AG04450 (cell line): ENCODE measurements at regions not wholly inside any gene's neighbourhood (a gene's known extent, or its start where the extent isn't known, plus 50 kb on each side); places are given as distances from the start of the nearest gene placed in this dataset.

Source experiments
- CTCF ChIA-PET: fragments of 300-600, 350-600 bp; formaldehyde crosslinking; extraction: SDS; loops from one replicate; lab custom pipeline; 2022; ENCODE audit warnings: antibody characterized with exemption, inconsistent platforms; lab: Charles Lee
- POLR2A ChIA-PET: fragments of 350-600 bp; formaldehyde crosslinking; extraction: SDS; loops from one replicate; lab custom pipeline; 2021; ENCODE audit warnings: antibody characterized with exemption, inconsistent platforms; lab: Yijun Ruan, JAX
- DNase-seq: peaks from one replicate; pipeline ENCODE4 v3.0.0-alpha.2; 2011; ENCODE audit warnings: low read depth, low spot score
- H3K27ac ChIP-seq: one replicate; pipeline ENCODE4 v1.5.1; 2012; ENCODE audit warnings: low read depth, low read length, control low read depth
- H3K27me3 ChIP-seq: one replicate; pipeline ENCODE4 v1.6.0; 2012; ENCODE audit warnings: low read length; ENCODE audit not compliant: control insufficient read depth, insufficient read depth
- H3K4me3 ChIP-seq: 2 replicates; pipeline ENCODE4 v1.5.1; 2011; ENCODE audit warnings: mild to moderate bottlenecking, low read depth, low read length, control low read depth
- H3K9me3 ChIP-seq: 2 replicates; pipeline ENCODE4 v1.5.1; 2012; ENCODE audit warnings: low read length; ENCODE audit not compliant: control insufficient read depth, insufficient read depth
- TF ChIP-seq, protein P1 (sequence below): IDR thresholded peaks from 2 replicates; pipeline ENCODE4 v1.5.1; 2011; ENCODE audit warnings: low read depth, low read length, control low read depth, inconsistent platforms

- Histone ChIP-seq H3K4me3 (no peak overlapping the region), H3K27me3 (no peaks in the 10 kb centered on the region), H3K27ac (no peak overlapping the region), H3K9me3 (no peaks in the 10 kb centered on the region)
- DNase-seq, result no peak
- CTCF ChIA-PET, result interaction anchor here (0.6 kb wide), 1 partner anchor 241 kb away, joined by 4 read pairs; no protein-coding TSS in a partner anchor
- POLR2A ChIA-PET, result no interaction called here
- TF ChIP-seq, protein P1, sequence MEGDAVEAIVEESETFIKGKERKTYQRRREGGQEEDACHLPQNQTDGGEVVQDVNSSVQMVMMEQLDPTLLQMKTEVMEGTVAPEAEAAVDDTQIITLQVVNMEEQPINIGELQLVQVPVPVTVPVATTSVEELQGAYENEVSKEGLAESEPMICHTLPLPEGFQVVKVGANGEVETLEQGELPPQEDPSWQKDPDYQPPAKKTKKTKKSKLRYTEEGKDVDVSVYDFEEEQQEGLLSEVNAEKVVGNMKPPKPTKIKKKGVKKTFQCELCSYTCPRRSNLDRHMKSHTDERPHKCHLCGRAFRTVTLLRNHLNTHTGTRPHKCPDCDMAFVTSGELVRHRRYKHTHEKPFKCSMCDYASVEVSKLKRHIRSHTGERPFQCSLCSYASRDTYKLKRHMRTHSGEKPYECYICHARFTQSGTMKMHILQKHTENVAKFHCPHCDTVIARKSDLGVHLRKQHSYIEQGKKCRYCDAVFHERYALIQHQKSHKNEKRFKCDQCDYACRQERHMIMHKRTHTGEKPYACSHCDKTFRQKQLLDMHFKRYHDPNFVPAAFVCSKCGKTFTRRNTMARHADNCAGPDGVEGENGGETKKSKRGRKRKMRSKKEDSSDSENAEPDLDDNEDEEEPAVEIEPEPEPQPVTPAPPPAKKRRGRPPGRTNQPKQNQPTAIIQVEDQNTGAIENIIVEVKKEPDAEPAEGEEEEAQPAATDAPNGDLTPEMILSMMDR, result no peak
Observed at GRCh38 chr5:82397741-82398320, 119.7 kb upstream of the RPS23 start.

DNA sequence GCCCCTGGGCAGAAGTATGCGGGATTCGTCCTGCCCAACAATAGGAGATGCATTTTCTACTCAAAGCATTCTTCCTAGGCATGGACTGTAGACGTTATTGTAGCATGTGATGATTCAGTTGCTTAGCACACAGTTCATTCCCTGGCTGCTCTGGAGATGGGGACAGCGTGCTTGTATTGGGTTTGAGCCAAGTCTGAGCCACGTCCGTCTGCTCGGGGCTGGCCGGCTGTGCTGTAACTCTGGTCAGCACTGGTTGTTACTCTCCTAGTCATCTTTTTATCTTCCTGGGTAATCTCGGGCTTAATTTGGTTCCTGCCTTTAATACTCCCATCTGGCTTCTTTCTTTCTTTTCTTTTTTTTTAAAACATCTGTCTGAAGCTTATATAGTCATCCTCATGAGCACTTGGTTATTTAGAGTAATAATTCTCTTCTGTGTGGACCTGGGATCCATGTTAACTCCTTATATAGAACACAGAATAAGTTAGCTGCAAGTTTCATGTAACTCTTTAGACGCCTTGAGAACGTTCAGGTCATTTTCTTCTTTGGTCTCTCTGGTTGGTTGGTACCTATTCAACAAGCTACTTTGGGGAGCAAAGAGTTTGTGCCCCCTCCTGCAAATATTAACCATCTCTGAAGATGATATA, 118.8 kb upstream of the RPS23 start:
- TF ChIP-seq, protein P1, result no peak
- CTCF ChIA-PET, result interaction anchor here (0.6 kb wide), 1 partner anchor 242 kb away, joined by 4 read pairs; no protein-coding TSS in a partner anchor
- peak overlapping the region; percentile 68 for H3K27ac ChIP-seq
- no peaks in the 10 kb centered on the region for H3K27me3 ChIP-seq
- H3K9me3 ChIP-seq, result no peaks in the 10 kb centered on the region
- POLR2A ChIA-PET, result no interaction called here
- no peak overlapping the region for H3K4me3 ChIP-seq
- peak; percentile 98 for DNase-seq

DNA sequence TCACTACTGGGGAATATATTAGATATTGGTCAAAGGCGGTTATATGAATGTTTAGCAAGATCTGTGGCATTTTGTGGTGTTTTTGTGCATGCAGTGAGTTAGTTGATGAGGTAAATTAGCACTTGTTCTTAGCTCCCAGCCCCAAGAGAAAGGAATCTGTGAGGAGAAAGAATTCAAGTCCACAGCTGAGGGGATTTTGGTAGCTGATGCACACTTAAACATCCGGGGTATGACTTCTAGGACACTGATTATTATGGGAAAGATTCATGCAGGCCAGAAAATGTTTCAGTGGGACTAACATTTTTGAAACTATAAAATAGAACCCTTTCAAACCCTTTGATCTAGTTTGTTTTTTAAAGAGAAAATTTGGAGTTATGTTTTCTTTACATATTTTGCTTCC, 118.2 kb upstream of the RPS23 start:
- TF ChIP-seq, protein P1, result no peak
- ChIA-PET CTCF (interaction anchor here (1.0 kb wide), 1 partner anchor 10 kb away, joined by 4 read pairs; no protein-coding TSS in a partner anchor), POLR2A (no interaction called here)
- H3K27ac ChIP-seq, result peak overlapping the region; percentile 25
- no peak for DNase-seq
- H3K9me3 ChIP-seq, result no peaks in the 10 kb centered on the region
- no peaks in the 10 kb centered on the region for H3K27me3 ChIP-seq
- H3K4me3 ChIP-seq, result no peak overlapping the region

GRCh38 chr5:82393951-82394350, 115.8 kb upstream of the RPS23 start:
- H3K9me3 ChIP-seq, result no peaks in the 10 kb centered on the region
- DNase-seq, result no peak
- no peak overlapping the region for H3K4me3 ChIP-seq
- POLR2A ChIA-PET, result no interaction called here
- TF ChIP-seq, protein P1, result no peak
- no peaks in the 10 kb centered on the region for H3K27me3 ChIP-seq
- H3K27ac ChIP-seq, result no peak overlapping the region
- CTCF ChIA-PET, result no interaction called here

DNA sequence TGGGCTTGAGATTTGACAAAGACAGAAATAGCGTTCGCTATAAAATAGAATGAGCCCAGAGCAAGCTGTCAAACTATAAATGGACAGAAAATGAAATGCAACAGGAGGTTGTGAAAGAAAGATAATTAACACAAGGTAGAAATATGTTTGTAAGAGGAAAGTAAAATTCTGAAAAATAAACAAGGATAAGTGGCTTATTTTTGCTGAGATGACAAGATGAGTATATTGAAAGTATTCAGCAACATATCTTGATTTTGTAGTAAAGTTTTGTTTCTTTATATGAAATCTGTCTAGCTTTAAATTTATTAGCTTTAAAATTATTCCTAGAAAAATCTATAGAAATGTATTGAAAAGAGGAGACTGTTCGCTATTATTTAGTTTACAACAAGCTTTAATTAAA, 111.9 kb upstream of the RPS23 start:
- Histone ChIP-seq H3K4me3 (no peak overlapping the region), H3K27ac (no peak overlapping the region), H3K9me3 (no peaks in the 10 kb centered on the region), H3K27me3 (no peaks in the 10 kb centered on the region)
- TF ChIP-seq, protein P1, result no peak
- DNase-seq, result no peak
- ChIA-PET POLR2A (no interaction called here), CTCF (interaction anchor here (1.3 to 1.7 kb wide), 2 partner anchors 26 to 38 kb away, joined by 5 to 7 read pairs; no protein-coding TSS in a partner anchor)
